Testis (tissue), 2 donors: ENCODE measurements at regions not wholly inside any gene's neighbourhood (a gene's known extent, or its start where the extent isn't known, plus 50 kb on each side); places are given as distances from the start of the nearest gene placed in this dataset.

Source experiments
- DNase-seq: peaks from one replicate; pipeline ENCODE4 v3.0.0-alpha.2; 2019
- H3K27ac ChIP-seq, 2 donors: fragments of 200-600 bp; sonication (generic); one replicate each; pipeline ENCODE4 v1.5.1; 2019
- H3K27me3 ChIP-seq: fragments of 200-600 bp; sonication (generic); one replicate; pipeline ENCODE4 v1.5.1; 2019
- H3K36me3 ChIP-seq: fragments of 200-600 bp; sonication (generic); one replicate; pipeline ENCODE4 v1.5.1; 2017; ENCODE audit warnings: low read depth; ENCODE audit errors: missing control alignments
- H3K4me1 ChIP-seq: fragments of 200-600 bp; sonication (generic); one replicate; pipeline ENCODE4 v1.5.1; 2019
- H3K4me3 ChIP-seq, 2 donors: fragments of 200-600 bp; sonication (generic); one replicate each; pipeline ENCODE4 v1.5.1; 2017 to 2019
- H3K9me3 ChIP-seq: fragments of 200-600 bp; sonication (generic); one replicate; pipeline ENCODE4 v1.5.1; 2017
- CTCF ChIP-seq, 3 experiments: fragments of 450-650 bp in 2 of 3; fragments of 200-600 bp in 1 of 3; sonication (generic) in 1 of 3; IDR thresholded peaks; one replicate each; pipeline ENCODE4 v1.5.1; 2016 to 2019; ENCODE audit warnings: antibody characterized with exemption in 3 of 3, mild to moderate bottlenecking in 2 of 3, moderate library complexity in 1 of 3
- POLR2A ChIP-seq: fragments of 450-650 bp; IDR thresholded peaks from one replicate; pipeline ENCODE4 v1.6.1; 2017; ENCODE audit warnings: antibody characterized with exemption, mild to moderate bottlenecking, moderate library complexity
- WGBS, 2 donors: methylation state at CpG; one replicate each; pipeline ENCODE4 v1.1.5; 2018; 5-methylcytosine and 5-hydroxymethylcytosine counted together
- intact Hi-C: fragments of 100-400 bp; cut with DNase I; formaldehyde crosslinking; loops from one replicate; pipeline ENCODE4 v1.15.1; 2023; ENCODE audit warnings: low total_unique reads

- intact Hi-C loops, result no loop called here
- H3K27ac ChIP-seq, result no peak overlapping the region
- H3K27me3 ChIP-seq, result no peaks in the 10 kb centered on the region
- H3K4me3 ChIP-seq, result no peak overlapping the region
- no peak for DNase-seq
- H3K9me3 ChIP-seq, result no peaks in the 10 kb centered on the region
- no peaks in the 10 kb centered on the region for H3K4me1 ChIP-seq
- WGBS, 2 donors, result 86 to 88% methylated on average over 3 of the region's 3 CpGs
- TF ChIP-seq CTCF (IDR thresholded peaks at IDR 0.05) (no peak), POLR2A (no peak)
- H3K36me3 ChIP-seq, result no peaks in the 10 kb centered on the region
Measured at GRCh38 chr2:234242459-234242836, 191.9 kb downstream of the SPP2 start.

- no peaks in the 10 kb centered on the region for H3K36me3 ChIP-seq
- intact Hi-C loops, result no loop called here
- no peaks in the 10 kb centered on the region for H3K4me1 ChIP-seq
- TF ChIP-seq POLR2A (no peak), CTCF (IDR thresholded peaks at IDR 0.05) (no peak)
- no peaks in the 10 kb centered on the region for H3K27me3 ChIP-seq
- no peak overlapping the region for H3K27ac ChIP-seq
- H3K9me3 ChIP-seq, result no peaks in the 10 kb centered on the region
- no peak for DNase-seq
- 85 to 91% methylated on average over 13 of the region's 13 CpGs for WGBS, 2 donors
- H3K4me3 ChIP-seq, result no peak overlapping the region
Measured at GRCh38 chr2:234241656-234242458, 191.4 kb downstream of the SPP2 start.

GRCh38 chr2:234240917-234241316 is 190.4 kb downstream of the SPP2 start:
- H3K9me3 ChIP-seq, result no peaks in the 10 kb centered on the region
- TF ChIP-seq CTCF (IDR thresholded peaks at IDR 0.05) (no peak), POLR2A (no peak)
- H3K4me3 ChIP-seq, result no peak overlapping the region
- no peaks in the 10 kb centered on the region for H3K36me3 ChIP-seq
- intact Hi-C loops, result no loop called here
- no peaks in the 10 kb centered on the region for H3K4me1 ChIP-seq
- DNase-seq, result no peak
- H3K27ac ChIP-seq, result no peak overlapping the region
- WGBS, 2 donors, result 85 to 88% methylated on average over 2 of the region's 2 CpGs
- no peaks in the 10 kb centered on the region for H3K27me3 ChIP-seq

DNA sequence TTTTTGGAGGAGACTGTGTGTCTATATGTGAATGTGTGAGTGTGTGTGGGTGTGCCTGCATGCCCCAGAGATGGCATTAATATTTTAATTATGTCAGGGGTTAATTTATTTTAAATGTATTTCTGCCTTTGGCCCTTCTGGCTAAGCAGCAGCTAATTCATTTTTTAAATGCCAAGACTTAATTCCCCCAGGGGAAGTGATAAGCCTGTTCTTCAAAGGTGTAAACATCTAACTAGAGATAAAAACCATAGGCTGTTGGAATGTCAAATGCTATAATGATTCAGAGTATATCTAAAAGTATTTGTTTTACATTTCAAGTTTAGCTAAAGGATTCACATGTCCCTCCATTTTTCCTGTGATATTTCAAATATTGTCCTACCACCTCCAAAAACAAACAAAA is 184.7 kb downstream of the SPP2 start:
- Histone ChIP-seq H3K9me3 (no peaks in the 10 kb centered on the region), H3K27me3 (no peaks in the 10 kb centered on the region), H3K36me3 (no peaks in the 10 kb centered on the region), H3K4me1 (no peaks in the 10 kb centered on the region), H3K27ac (no peak overlapping the region), H3K4me3 (no peak overlapping the region)
- intact Hi-C loops, result no loop called here
- TF ChIP-seq POLR2A, result no peak
- DNase-seq, result no peak

GRCh38 chr2:234231460-234231859 is 181.0 kb downstream of the SPP2 start:
- H3K9me3 ChIP-seq, result no peaks in the 10 kb centered on the region
- H3K36me3 ChIP-seq, result no peaks in the 10 kb centered on the region
- no peak for DNase-seq
- no peak overlapping the region for H3K27ac ChIP-seq
- H3K27me3 ChIP-seq, result no peaks in the 10 kb centered on the region
- no peak overlapping the region for H3K4me3 ChIP-seq
- H3K4me1 ChIP-seq, result no peaks in the 10 kb centered on the region
- intact Hi-C loops, result no loop called here
- no peak for TF ChIP-seq CTCF (IDR thresholded peaks at IDR 0.05)
- no peak for TF ChIP-seq POLR2A
- 84 to 91% methylated on average over 1 of the region's 1 CpG for WGBS, 2 donors
